Naive thymus-derived CD4-positive, alpha-beta T cell (primary cell): ENCODE measurements at regions not wholly inside any gene's neighbourhood (a gene's known extent, or its start where the extent isn't known, plus 50 kb on each side); places are given as distances from the start of the nearest gene placed in this dataset.

Source experiments
- ATAC-seq: fragments of 150-1000 bp; cut with Tn5 transposase; 2 replicates; pipeline ENCODE4 v1.10.0; 2021; ENCODE audit warnings: mild to moderate bottlenecking, moderate library complexity
- CTCF ChIA-PET: fragments of 350-600 bp; sonication (Branson Sonifier 250); formaldehyde crosslinking; loops from one replicate; lab custom pipeline; 2021; ENCODE audit warnings: antibody characterized with exemption; lab: Charles Lee
- POLR2A ChIA-PET: fragments of 350-600 bp; sonication (Branson Sonifier 250); formaldehyde crosslinking; loops from one replicate; lab custom pipeline; 2021; ENCODE audit warnings: antibody characterized with exemption, inconsistent platforms; lab: Charles Lee
- DNase-seq, 9 donors: peaks; one replicate each; pipeline versions ENCODE4 v3.0.0 to v3.0.0-alpha.2; 2020 to 2022; ENCODE audit warnings: mixed read lengths in 1 of 9
- H3K27ac ChIP-seq: one replicate; pipeline ENCODE4 v1.7.0; 2013; ENCODE audit warnings: mild to moderate bottlenecking, low read depth, low read length, moderate library complexity
- H3K27me3 ChIP-seq, 2 donors: one replicate each; pipeline ENCODE4 v1.7.0; 2013; ENCODE audit warnings: low read length in 2 of 2, mild to moderate bottlenecking in 2 of 2, moderate library complexity in 2 of 2; ENCODE audit not compliant: control insufficient read depth in 2 of 2, insufficient read depth in 2 of 2
- H3K36me3 ChIP-seq, 3 experiments: 1 replicate in 2 of 3; 2 replicates in 1 of 3; pipeline ENCODE4 v1.7.0; 2013; ENCODE audit warnings: low read length in 3 of 3, mild to moderate bottlenecking in 3 of 3, moderate library complexity in 1 of 3; ENCODE audit not compliant: insufficient read depth in 3 of 3, control insufficient read depth in 2 of 3
- H3K4me1 ChIP-seq, 2 donors: one replicate each; pipeline ENCODE4 v1.7.0; 2013; ENCODE audit warnings: low read length in 2 of 2, mild to moderate bottlenecking in 2 of 2, moderate library complexity in 1 of 2; ENCODE audit not compliant: control insufficient read depth in 2 of 2, insufficient read depth in 2 of 2
- H3K4me3 ChIP-seq: 2 replicates; pipeline ENCODE4 v1.7.0; 2013; ENCODE audit warnings: mild to moderate bottlenecking, low read length
- H3K9me3 ChIP-seq, 3 experiments: 1 replicate in 2 of 3; 2 replicates in 1 of 3; pipeline ENCODE4 v1.7.0; 2013; ENCODE audit warnings: low read length in 3 of 3; ENCODE audit not compliant: control insufficient read depth in 2 of 3
- H3K27ac Mint-ChIP-seq, 9 donors: one replicate each; pipeline ENCODE4 v1.8.0; 2020 to 2022; ENCODE audit warnings: mixed read lengths in 9 of 9, mild to moderate bottlenecking in 8 of 9, moderate library complexity in 5 of 9, inconsistent platforms in 2 of 9
- H3K27me3 Mint-ChIP-seq, 5 donors: one replicate each; pipeline ENCODE4 v1.8.0; 2021 to 2022; ENCODE audit warnings: mixed read lengths in 5 of 5, mild to moderate bottlenecking in 1 of 5
- H3K36me3 Mint-ChIP-seq, 5 donors: one replicate each; pipeline ENCODE4 v1.8.0; 2020 to 2022; ENCODE audit warnings: mixed read lengths in 5 of 5, mild to moderate bottlenecking in 3 of 5, inconsistent platforms in 1 of 5
- H3K4me1 Mint-ChIP-seq, 7 donors: one replicate each; pipeline ENCODE4 v1.8.0; 2020 to 2022; ENCODE audit warnings: mixed read lengths in 7 of 7, mild to moderate bottlenecking in 3 of 7, inconsistent platforms in 1 of 7
- H3K4me3 Mint-ChIP-seq, 10 donors: one replicate each; pipeline ENCODE4 v1.8.0; 2020 to 2022; ENCODE audit warnings: mild to moderate bottlenecking in 10 of 10, mixed read lengths in 10 of 10, moderate library complexity in 6 of 10, inconsistent platforms in 2 of 10
- H3K9me3 Mint-ChIP-seq, 11 donors: one replicate each; pipeline ENCODE4 v1.8.0; 2020 to 2022; ENCODE audit warnings: mixed read lengths in 11 of 11, mild to moderate bottlenecking in 4 of 11, inconsistent platforms in 1 of 11, moderate library complexity in 1 of 11
- intact Hi-C, 2 donors: fragments of 100-400 bp; cut with micrococcal nuclease; formaldehyde crosslinking; loops; one replicate each; pipeline ENCODE4 v1.15.1; 2023

- Mint-ChIP-seq H3K9me3 (peaks cover 0 to 7% (median 0%) of the 10 kb centered on the region in 11 donors), H3K27me3 (peaks cover 0 to 3% (median 0%) of the 10 kb centered on the region in 5 donors), H3K4me3 (no peak overlapping the region), H3K36me3 (peaks cover 0 to 4% (median 0%) of the 10 kb centered on the region in 5 donors), H3K4me1 (no peaks in the 10 kb centered on the region), H3K27ac (no peak overlapping the region)
- intact Hi-C loops = no loop called here
- H3K4me3 ChIP-seq = no peak overlapping the region
- H3K27ac ChIP-seq = no peak overlapping the region
- ATAC-seq (no peak), DNase-seq (no peak)
- H3K9me3 ChIP-seq = no peaks in the 10 kb centered on the region
- no peaks in the 10 kb centered on the region for H3K27me3 ChIP-seq
- H3K36me3 ChIP-seq = no peaks in the 10 kb centered on the region
- no peaks in the 10 kb centered on the region for H3K4me1 ChIP-seq
- POLR2A ChIA-PET = no interaction called here
- CTCF ChIA-PET = no interaction called here
These were observed 630.1 kb upstream of the KLF4 start for GRCh38 chr9:108119530-108120113.

- Mint-ChIP-seq H3K9me3 (peaks cover 0 to 6% (median 0%) of the 10 kb centered on the region in 11 donors), H3K27ac (peak overlapping the region in 1 of 9 donors; percentile 28), H3K4me1 (no peaks in the 10 kb centered on the region), H3K4me3 (no peak overlapping the region), H3K36me3 (peaks cover 0 to 4% (median 0%) of the 10 kb centered on the region in 5 donors), H3K27me3 (peaks cover 0 to 3% (median 0%) of the 10 kb centered on the region in 5 donors)
- CTCF ChIA-PET = no interaction called here
- Histone ChIP-seq H3K36me3 (no peaks in the 10 kb centered on the region), H3K4me1 (no peaks in the 10 kb centered on the region), H3K4me3 (no peak overlapping the region), H3K27me3 (no peaks in the 10 kb centered on the region), H3K27ac (no peak overlapping the region), H3K9me3 (no peaks in the 10 kb centered on the region)
- no peak for DNase-seq
- no peak for ATAC-seq
- POLR2A ChIA-PET = no interaction called here
- intact Hi-C loops = no loop called here
These were observed 628.2 kb upstream of the KLF4 start for GRCh38 chr9:108117795-108118194.

GRCh38 chr9:108117306-108117705 lies 627.7 kb upstream of the KLF4 start:
- DNase-seq = no peak
- POLR2A ChIA-PET = no interaction called here
- Histone ChIP-seq H3K4me1 (no peaks in the 10 kb centered on the region), H3K36me3 (no peaks in the 10 kb centered on the region), H3K9me3 (no peaks in the 10 kb centered on the region), H3K27ac (no peak overlapping the region), H3K27me3 (no peaks in the 10 kb centered on the region), H3K4me3 (no peak overlapping the region)
- H3K27ac Mint-ChIP-seq = no peak overlapping the region
- no peak overlapping the region for H3K4me3 Mint-ChIP-seq
- intact Hi-C loops = no loop called here
- H3K36me3 Mint-ChIP-seq = peaks cover 0 to 4% (median 0%) of the 10 kb centered on the region in 5 donors
- no peaks in the 10 kb centered on the region for H3K4me1 Mint-ChIP-seq
- peaks cover 0 to 6% (median 0%) of the 10 kb centered on the region in 11 donors for H3K9me3 Mint-ChIP-seq
- peaks cover 0 to 3% (median 0%) of the 10 kb centered on the region in 5 donors for H3K27me3 Mint-ChIP-seq
- ATAC-seq = no peak
- CTCF ChIA-PET = no interaction called here

GRCh38 chr9:108113596-108113995 lies 624.0 kb upstream of the KLF4 start:
- Mint-ChIP-seq H3K4me3 (no peak overlapping the region), H3K36me3 (no peaks in the 10 kb centered on the region), H3K4me1 (no peaks in the 10 kb centered on the region), H3K9me3 (peaks cover 0 to 8% (median 2%) of the 10 kb centered on the region in 11 donors), H3K27ac (no peak overlapping the region), H3K27me3 (no peaks in the 10 kb centered on the region)
- no peaks in the 10 kb centered on the region for H3K9me3 ChIP-seq
- DNase-seq = no peak
- intact Hi-C loops = no loop called here
- no peak overlapping the region for H3K4me3 ChIP-seq
- no peaks in the 10 kb centered on the region for H3K4me1 ChIP-seq
- H3K27ac ChIP-seq = no peak overlapping the region
- no peaks in the 10 kb centered on the region for H3K36me3 ChIP-seq
- CTCF ChIA-PET = no interaction called here
- H3K27me3 ChIP-seq = no peaks in the 10 kb centered on the region
- POLR2A ChIA-PET = no interaction called here
- no peak for ATAC-seq

- H3K36me3 ChIP-seq = no peaks in the 10 kb centered on the region
- no peaks in the 10 kb centered on the region for H3K27me3 ChIP-seq
- ChIA-PET CTCF (no interaction called here), POLR2A (no interaction called here)
- no peaks in the 10 kb centered on the region for H3K9me3 ChIP-seq
- Mint-ChIP-seq H3K4me1 (no peaks in the 10 kb centered on the region), H3K4me3 (no peak overlapping the region), H3K36me3 (no peaks in the 10 kb centered on the region), H3K9me3 (peaks cover 0 to 4% (median 2%) of the 10 kb centered on the region in 11 donors), H3K27me3 (no peaks in the 10 kb centered on the region), H3K27ac (no peak overlapping the region)
- no peak for DNase-seq
- no peak for ATAC-seq
- H3K4me3 ChIP-seq = no peak overlapping the region
- intact Hi-C loops = no loop called here
- H3K4me1 ChIP-seq = no peaks in the 10 kb centered on the region
- no peak overlapping the region for H3K27ac ChIP-seq
These were observed 620.5 kb upstream of the KLF4 start for GRCh38 chr9:108109927-108110690.

- no peaks in the 10 kb centered on the region for H3K36me3 Mint-ChIP-seq
- ChIA-PET POLR2A (no interaction called here), CTCF (no interaction called here)
- H3K4me3 Mint-ChIP-seq = no peak overlapping the region
- ATAC-seq (no peak), DNase-seq (no peak)
- no peak overlapping the region for H3K4me3 ChIP-seq
- H3K9me3 ChIP-seq = no peaks in the 10 kb centered on the region
- no peaks in the 10 kb centered on the region for H3K4me1 ChIP-seq
- H3K9me3 Mint-ChIP-seq = peaks cover 0 to 7% (median 2%) of the 10 kb centered on the region in 11 donors
- intact Hi-C loops = no loop called here
- no peaks in the 10 kb centered on the region for H3K27me3 Mint-ChIP-seq
- no peak overlapping the region for H3K27ac ChIP-seq
- no peaks in the 10 kb centered on the region for H3K4me1 Mint-ChIP-seq
- no peak overlapping the region for H3K27ac Mint-ChIP-seq
- no peaks in the 10 kb centered on the region for H3K36me3 ChIP-seq
- H3K27me3 ChIP-seq = no peaks in the 10 kb centered on the region
These were observed 619.4 kb upstream of the KLF4 start for GRCh38 chr9:108108852-108109448.
